BJ (cell line): ENCODE measurements at regions not wholly inside any gene's neighbourhood (a gene's known extent, or its start where the extent isn't known, plus 50 kb on each side); places are given as distances from the start of the nearest gene placed in this dataset.

ENCODE experiments used
- CTCF ChIA-PET: fragments of 350-600 bp; formaldehyde crosslinking; extraction: SDS; loops from one replicate; lab custom pipeline; 2021; ENCODE audit warnings: antibody characterized with exemption, inconsistent platforms; lab: Yijun Ruan, JAX
- POLR2A ChIA-PET: fragments of 300-600 bp; sonication (Branson Sonifier 250); formaldehyde crosslinking; extraction: SDS; loops from one replicate; lab custom pipeline; 2021; ENCODE audit warnings: antibody characterized with exemption; lab: Charles Lee
- DNase-seq: peaks from one replicate; pipeline ENCODE4 v3.0.0-alpha.2; 2011; ENCODE audit warnings: low read depth
- H3K27me3 ChIP-seq: 2 replicates; pipeline ENCODE4 v1.6.0; 2011; ENCODE audit warnings: low read length; ENCODE audit not compliant: control insufficient read depth, insufficient read depth
- H3K36me3 ChIP-seq: 2 replicates; pipeline ENCODE4 v1.5.1; 2011; ENCODE audit warnings: low read length; ENCODE audit not compliant: control insufficient read depth, insufficient read depth
- H3K4me3 ChIP-seq: 2 replicates; pipeline ENCODE4 v1.5.1; 2011; ENCODE audit warnings: low read depth, mild to moderate bottlenecking, control low read depth, low read length
- TF ChIP-seq, protein P1 (sequence below): IDR thresholded peaks from 2 replicates; pipeline ENCODE4 v1.5.1; 2011; ENCODE audit warnings: low read depth, mild to moderate bottlenecking, control low read depth, inconsistent platforms, low read length, moderate library complexity; ENCODE audit not compliant: insufficient read depth

DNA sequence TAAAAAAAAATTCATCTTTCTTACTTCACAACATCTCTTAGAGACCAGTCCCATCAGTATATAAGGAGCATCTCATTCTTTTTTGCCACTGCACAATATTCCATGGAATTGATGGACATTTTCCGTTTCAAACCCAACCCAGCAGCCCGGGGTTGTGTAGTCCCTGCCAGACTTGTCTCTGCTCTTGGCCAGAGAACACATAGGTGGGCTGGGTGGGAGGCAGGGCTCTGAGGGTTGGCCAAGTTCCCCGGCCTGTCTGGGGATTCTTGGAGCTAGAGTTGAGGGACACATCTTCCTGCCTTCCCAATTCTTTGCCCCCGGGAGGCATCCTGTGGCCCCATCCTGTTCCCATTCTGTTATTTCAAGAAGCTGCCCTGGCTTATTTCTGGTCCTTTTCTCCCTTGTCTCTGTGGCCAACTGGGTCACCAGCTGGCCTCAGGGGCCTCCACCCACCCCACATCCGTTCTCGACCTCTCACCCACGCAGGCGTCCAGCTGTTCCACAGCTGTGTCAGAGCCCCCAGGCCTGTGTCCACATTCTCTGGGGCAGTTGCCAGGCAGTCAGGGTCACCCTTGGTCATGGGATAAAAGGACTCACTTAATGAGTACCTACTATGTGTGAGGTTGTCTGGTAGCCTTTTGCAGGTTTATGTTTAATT is 52.0 kb upstream of the CCDC63 start:
- Histone ChIP-seq H3K36me3 (no peaks in the 10 kb centered on the region), H3K27me3 (no peaks in the 10 kb centered on the region), H3K4me3 (no peak overlapping the region)
- POLR2A ChIA-PET = no interaction called here
- DNase-seq = no peak
- CTCF ChIA-PET = interaction anchor here (0.6 kb wide), 1 partner anchor 1120 kb away, joined by 3 read pairs; no protein-coding TSS in a partner anchor
- TF ChIP-seq, protein P1, sequence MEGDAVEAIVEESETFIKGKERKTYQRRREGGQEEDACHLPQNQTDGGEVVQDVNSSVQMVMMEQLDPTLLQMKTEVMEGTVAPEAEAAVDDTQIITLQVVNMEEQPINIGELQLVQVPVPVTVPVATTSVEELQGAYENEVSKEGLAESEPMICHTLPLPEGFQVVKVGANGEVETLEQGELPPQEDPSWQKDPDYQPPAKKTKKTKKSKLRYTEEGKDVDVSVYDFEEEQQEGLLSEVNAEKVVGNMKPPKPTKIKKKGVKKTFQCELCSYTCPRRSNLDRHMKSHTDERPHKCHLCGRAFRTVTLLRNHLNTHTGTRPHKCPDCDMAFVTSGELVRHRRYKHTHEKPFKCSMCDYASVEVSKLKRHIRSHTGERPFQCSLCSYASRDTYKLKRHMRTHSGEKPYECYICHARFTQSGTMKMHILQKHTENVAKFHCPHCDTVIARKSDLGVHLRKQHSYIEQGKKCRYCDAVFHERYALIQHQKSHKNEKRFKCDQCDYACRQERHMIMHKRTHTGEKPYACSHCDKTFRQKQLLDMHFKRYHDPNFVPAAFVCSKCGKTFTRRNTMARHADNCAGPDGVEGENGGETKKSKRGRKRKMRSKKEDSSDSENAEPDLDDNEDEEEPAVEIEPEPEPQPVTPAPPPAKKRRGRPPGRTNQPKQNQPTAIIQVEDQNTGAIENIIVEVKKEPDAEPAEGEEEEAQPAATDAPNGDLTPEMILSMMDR = no peak

DNA sequence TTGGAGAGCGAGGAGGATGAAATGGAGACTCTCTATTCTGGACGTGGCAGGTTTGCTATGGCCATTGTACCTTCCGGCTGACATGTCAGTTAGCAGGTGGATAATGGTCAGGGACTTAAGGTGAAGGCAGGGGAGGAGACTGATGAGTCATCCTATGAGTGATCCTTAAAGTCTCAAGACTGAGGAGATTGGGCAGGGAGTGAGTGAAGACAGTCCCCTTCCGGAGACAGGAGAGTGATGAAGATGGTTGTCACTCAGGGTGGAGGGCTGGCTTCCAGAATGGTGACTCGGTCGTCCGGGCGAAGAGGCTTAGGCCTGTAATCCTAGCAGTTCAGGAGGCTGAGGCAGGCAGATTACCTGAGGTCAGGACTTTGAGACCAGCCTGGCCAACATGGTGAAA is 49.8 kb upstream of the CCDC63 start:
- CTCF ChIA-PET = no interaction called here

More for the DNA sequence above, 49.8 kb upstream of the CCDC63 start:
- H3K27me3 ChIP-seq = no peaks in the 10 kb centered on the region
- DNase-seq = no peak
- TF ChIP-seq, protein P1 = no peak
- H3K36me3 ChIP-seq = no peaks in the 10 kb centered on the region
- no peak overlapping the region for H3K4me3 ChIP-seq
- POLR2A ChIA-PET = no interaction called here
